A549 (cell line): ENCODE measurements at regions not wholly inside any gene's neighbourhood (a gene's known extent, or its start where the extent isn't known, plus 50 kb on each side); places are given as distances from the start of the nearest gene placed in this dataset.

Experiments
- ATAC-seq, 2 experiments: fragments of 200-7000 bp in 1 of 2; fragments of >200 bp in 1 of 2; cut with Nextera tagmentation in 1 of 2; cut with Tn5 transposase in 1 of 2; 3 replicates each; pipeline versions ENCODE4 v1.8.0 to v1.9.1; 2018 to 2020; ENCODE audit warnings: mild to moderate bottlenecking in 1 of 2, moderate library complexity in 1 of 2
- CTCF ChIA-PET: fragments of 300-600 bp; sonication (Branson Sonifier 250); formaldehyde crosslinking; extraction: SDS; loops from one replicate; lab custom pipeline; 2021; ENCODE audit warnings: antibody characterized with exemption, inconsistent platforms; lab: Yijun Ruan, JAX
- POLR2A ChIA-PET: fragments of 350-600 bp; formaldehyde crosslinking; extraction: SDS; loops from one replicate; lab custom pipeline; 2021; ENCODE audit warnings: antibody characterized with exemption, inconsistent platforms; lab: Yijun Ruan, JAX
- DNase-seq, 2 experiments: peaks; one replicate each; pipeline versions ENCODE4 v3.0.0 to v3.0.0-alpha.2; 2011 to 2016; ENCODE audit warnings: low read depth in 1 of 2, low spot score in 1 of 2
- FAIRE-seq: peaks from 2 replicates; lab custom pipeline; 2011; peaks lifted over from hg19 to GRCh38; lab: Jason Lieb, UNC
- H3K27ac ChIP-seq, 2 experiments: fragments of >200 bp; sonication (Bioruptor Twin); formaldehyde crosslinking; 3 replicates each; pipeline ENCODE4 v1.5.1; 2016 to 2017
- H3K4me1 ChIP-seq: fragments of >200 bp; sonication (Bioruptor Twin); formaldehyde crosslinking; 3 replicates; pipeline ENCODE4 v1.6.1; 2016
- H3K4me2 ChIP-seq: fragments of >200 bp; sonication (Bioruptor Twin); formaldehyde crosslinking; 3 replicates; pipeline ENCODE4 v1.6.1; 2016
- H3K4me3 ChIP-seq: fragments of >200 bp; sonication (Bioruptor Twin); formaldehyde crosslinking; 3 replicates; pipeline ENCODE4 v1.5.1; 2016
- H3K9me3 ChIP-seq: fragments of >200 bp; sonication (Bioruptor Twin); formaldehyde crosslinking; 3 replicates; pipeline ENCODE4 v1.6.1; 2016
- BHLHE40 ChIP-seq: IDR thresholded peaks from 2 replicates; pipeline ENCODE4 v1.6.1; 2012; ENCODE audit warnings: low read depth, low read length, inconsistent platforms
- EHMT2 ChIP-seq: fragments of 200-600 bp; sonication (generic); IDR thresholded peaks from 2 replicates; pipeline ENCODE4 v1.6.1; 2016; ENCODE audit warnings: antibody characterized with exemption, low read depth, mild to moderate bottlenecking, moderate library complexity
- FOSB ChIP-seq: fragments of 250-450 bp; sonication (Bioruptor Pico); IDR thresholded peaks from 2 replicates; pipeline ENCODE4 v1.5.0; 2020; ENCODE audit warnings: mild to moderate bottlenecking, moderate library complexity
- FOSL2 ChIP-seq, 2 experiments: fragments of 450-650 bp in 1 of 2; fragments of >200 bp in 1 of 2; sonication (Bioruptor Twin) in 1 of 2; formaldehyde crosslinking; IDR thresholded peaks; 2 replicates each; pipeline versions ENCODE4 v1.5.0 to v1.6.1; 2016 to 2020; ENCODE audit warnings: mild to moderate bottlenecking in 1 of 2, moderate library complexity in 1 of 2
- HOXA7 ChIP-seq: fragments of 250-450 bp; sonication (Bioruptor Pico); IDR thresholded peaks from 2 replicates; pipeline ENCODE4 v1.5.0; 2020; ENCODE audit warnings: mild to moderate bottlenecking, moderate library complexity
- HOXB5 ChIP-seq: fragments of 250-450 bp; sonication (Bioruptor Pico); IDR thresholded peaks from 2 replicates; pipeline ENCODE4 v1.5.0; 2020; ENCODE audit warnings: mild to moderate bottlenecking, moderate library complexity
- JUNB ChIP-seq: fragments of >200 bp; sonication (Bioruptor Twin); formaldehyde crosslinking; IDR thresholded peaks from 2 replicates; pipeline ENCODE4 v1.6.1; 2016
- KDM1A ChIP-seq: fragments of 200-600 bp; sonication (generic); IDR thresholded peaks from 2 replicates; pipeline ENCODE4 v1.6.1; 2016; ENCODE audit warnings: low read depth, mild to moderate bottlenecking
- KDM5A ChIP-seq: fragments of 200-600 bp; sonication (generic); IDR thresholded peaks from 2 replicates; pipeline ENCODE4 v1.6.1; 2016; ENCODE audit warnings: antibody characterized with exemption, mild to moderate bottlenecking
- MAFK ChIP-seq: fragments of 450-650 bp; IDR thresholded peaks from 2 replicates; pipeline ENCODE4 v1.6.1; 2014; ENCODE audit not compliant: partially characterized antibody
- MAZ ChIP-seq: fragments of 150-350 bp; IDR thresholded peaks from 2 replicates; pipeline ENCODE4 v1.6.1; 2014; ENCODE audit warnings: antibody characterized with exemption, low read depth, low read length, borderline replicate concordance
- MYC ChIP-seq: IDR thresholded peaks from 2 replicates; pipeline ENCODE4 v1.6.1; 2012; ENCODE audit warnings: mild to moderate bottlenecking, inconsistent platforms, low read length, improper control_type of control experiment, borderline replicate concordance
- NFE2L2 ChIP-seq: fragments of 150-350 bp; conservative IDR thresholded peaks from 2 replicates; pipeline ENCODE4 v1.6.1; 2014; ENCODE audit warnings: low read length
- PHF8 ChIP-seq: fragments of 200-600 bp; sonication (generic); IDR thresholded peaks from 2 replicates; pipeline ENCODE4 v1.6.1; 2016; ENCODE audit warnings: low read depth, mild to moderate bottlenecking, antibody characterized with exemption, moderate library complexity, borderline replicate concordance
- POLR2AphosphoS2 ChIP-seq: conservative IDR thresholded peaks from 2 replicates; pipeline ENCODE4 v1.6.1; 2012; ENCODE audit warnings: low read length, improper control_type of control experiment, inconsistent platforms
- RFX5 ChIP-seq: fragments of 450-650 bp; IDR thresholded peaks from 2 replicates; pipeline ENCODE4 v1.7.1; 2014; ENCODE audit warnings: antibody characterized with exemption, mild to moderate bottlenecking, moderate library complexity
- RNF2 ChIP-seq: fragments of 200-600 bp; sonication (generic); IDR thresholded peaks from 2 replicates; pipeline ENCODE4 v1.6.1; 2016; ENCODE audit warnings: low read depth, mild to moderate bottlenecking, antibody characterized with exemption, moderate library complexity, borderline replicate concordance
- SMC3 ChIP-seq: fragments of >200 bp; sonication (Bioruptor Twin); formaldehyde crosslinking; IDR thresholded peaks from 3 replicates; pipeline ENCODE4 v1.6.1; 2018; ENCODE audit warnings: inconsistent platforms
- TFCP2L1 ChIP-seq: fragments of 250-450 bp; sonication (Bioruptor Pico); IDR thresholded peaks from 2 replicates; pipeline ENCODE4 v1.5.0; 2021; ENCODE audit warnings: mild to moderate bottlenecking
- ZNF302 ChIP-seq: fragments of 250-450 bp; sonication (Bioruptor Pico); IDR thresholded peaks from 2 replicates; pipeline ENCODE4 v1.9.0; 2021; ENCODE audit warnings: inconsistent platforms, mild to moderate bottlenecking, moderate library complexity
- ZSCAN20 ChIP-seq: fragments of 250-450 bp; sonication (Bioruptor Pico); IDR thresholded peaks from 2 replicates; pipeline ENCODE4 v1.8.0; 2022; ENCODE audit warnings: mild to moderate bottlenecking, moderate library complexity
- WGBS: methylation state at CpG from one replicate; pipeline ENCODE4 v1.1.6; 2017; ENCODE audit errors: missing lambda C conversion rate; 5-methylcytosine and 5-hydroxymethylcytosine counted together
- TF ChIP-seq, protein P1 (sequence below): IDR thresholded peaks from 2 replicates; pipeline ENCODE4 v1.6.1; 2012; ENCODE audit warnings: low read depth, borderline replicate concordance
- TF ChIP-seq, protein P2 (sequence below): fragments of >200 bp; sonication (Bioruptor Twin); formaldehyde crosslinking; IDR thresholded peaks from 3 replicates; pipeline ENCODE4 v1.5.1; 2016

DNA sequence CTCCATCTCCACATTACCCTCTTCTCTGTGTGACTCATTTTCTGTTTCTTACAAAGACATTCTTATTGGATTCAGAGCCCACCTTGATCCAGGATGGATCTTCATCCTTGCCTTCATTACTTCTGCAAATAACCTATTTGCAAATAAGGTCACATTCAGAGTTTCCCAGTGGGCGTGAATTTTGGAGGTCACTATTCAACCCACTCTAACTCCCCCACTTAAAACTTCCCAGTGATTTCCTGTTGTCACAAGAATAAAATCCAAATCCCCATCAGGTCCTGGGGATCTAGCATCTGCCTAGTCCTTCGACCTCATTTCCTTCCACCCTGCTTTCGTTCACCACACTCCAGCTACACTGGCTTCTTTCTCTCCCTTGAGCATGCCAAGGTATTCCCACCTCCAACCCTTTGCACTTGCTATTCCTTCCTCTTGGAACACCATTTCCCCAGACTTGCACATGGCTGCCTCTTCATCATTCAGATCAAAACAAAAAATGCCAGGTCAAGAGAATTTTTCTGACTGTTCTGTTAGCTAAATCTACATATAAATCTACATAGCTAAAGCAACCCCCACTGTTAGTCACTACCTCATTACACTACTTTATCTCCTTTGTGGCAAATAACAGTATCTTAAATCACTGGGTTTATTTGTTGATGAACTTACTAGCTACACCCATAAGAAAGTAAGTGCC lies 187.2 kb downstream of the TOMM20 start:
- Histone ChIP-seq H3K4me3 (no peak overlapping the region), H3K4me1 (peaks cover 8% of the 10 kb centered on the region), H3K4me2 (no peak overlapping the region), H3K27ac (no peak overlapping the region), H3K9me3 (no peaks in the 10 kb centered on the region)
- no peak for ATAC-seq
- no peak for FAIRE-seq
- no peak for DNase-seq
- POLR2A ChIA-PET = no interaction called here
- TF ChIP-seq, protein P1, sequence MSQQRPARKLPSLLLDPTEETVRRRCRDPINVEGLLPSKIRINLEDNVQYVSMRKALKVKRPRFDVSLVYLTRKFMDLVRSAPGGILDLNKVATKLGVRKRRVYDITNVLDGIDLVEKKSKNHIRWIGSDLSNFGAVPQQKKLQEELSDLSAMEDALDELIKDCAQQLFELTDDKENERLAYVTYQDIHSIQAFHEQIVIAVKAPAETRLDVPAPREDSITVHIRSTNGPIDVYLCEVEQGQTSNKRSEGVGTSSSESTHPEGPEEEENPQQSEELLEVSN = no peak
- TF ChIP-seq KDM5A = no peak
- no peak for TF ChIP-seq TFCP2L1 (CRISPR knock-in tag)
- CTCF ChIA-PET = interaction anchor here (1.6 kb wide), 1 partner anchor 143 kb away, joined by 3 read pairs; no protein-coding TSS in a partner anchor
- 80% methylated on average over 3 of the region's 3 CpGs for WGBS

DNA sequence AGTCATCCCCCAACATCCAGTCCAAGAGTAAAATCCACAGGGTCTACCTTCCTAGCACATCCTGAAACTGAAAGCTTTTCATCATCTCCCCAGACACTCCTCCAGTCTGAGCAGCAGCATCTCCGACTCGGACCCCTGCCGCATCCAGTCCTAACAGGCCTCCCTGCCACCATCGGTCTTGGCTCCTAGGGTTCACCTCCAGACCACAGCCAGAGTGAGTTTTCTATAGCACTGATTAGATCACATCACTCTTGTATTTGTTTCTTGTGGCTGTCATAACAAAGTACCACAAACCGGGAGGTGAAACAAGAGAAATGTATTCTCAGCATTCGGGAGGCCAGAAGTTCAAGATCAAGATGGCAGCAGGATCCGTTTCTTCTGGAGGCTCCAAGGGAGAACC lies 187.8 kb downstream of the TOMM20 start:
- ATAC-seq = no peak
- POLR2A ChIA-PET = no interaction called here
- WGBS = 94% methylated on average over 7 of the region's 7 CpGs
- peaks cover 12% of the 10 kb centered on the region for H3K4me1 ChIP-seq
- no peak for FAIRE-seq
- no peak overlapping the region for H3K4me3 ChIP-seq
- TF ChIP-seq MYC (no peak), MAFK (no peak), SMC3 (no peak), PHF8 (no peak), KDM1A (no peak), MAZ (no peak), RFX5 (no peak), ZNF302 (CRISPR knock-in tag) (no peak), HOXB5 (CRISPR knock-in tag) (no peak), ZSCAN20 (CRISPR knock-in tag) (no peak), KDM5A (no peak), FOSL2 (IDR thresholded peaks at IDR 0.05) (no peak), FOSL2 (CRISPR knock-in tag; IDR thresholded peaks at IDR 0.05) (no peak), NFE2L2 (no peak), HOXA7 (CRISPR knock-in tag) (no peak), POLR2AphosphoS2 (no peak), EHMT2 (no peak)
- CTCF ChIA-PET = interaction anchor here (1.6 kb wide), 1 partner anchor 143 kb away, joined by 3 read pairs; no protein-coding TSS in a partner anchor
- no peak for DNase-seq
- no peak overlapping the region for H3K27ac ChIP-seq
- no peak overlapping the region for H3K4me2 ChIP-seq
- no peaks in the 10 kb centered on the region for H3K9me3 ChIP-seq

DNA sequence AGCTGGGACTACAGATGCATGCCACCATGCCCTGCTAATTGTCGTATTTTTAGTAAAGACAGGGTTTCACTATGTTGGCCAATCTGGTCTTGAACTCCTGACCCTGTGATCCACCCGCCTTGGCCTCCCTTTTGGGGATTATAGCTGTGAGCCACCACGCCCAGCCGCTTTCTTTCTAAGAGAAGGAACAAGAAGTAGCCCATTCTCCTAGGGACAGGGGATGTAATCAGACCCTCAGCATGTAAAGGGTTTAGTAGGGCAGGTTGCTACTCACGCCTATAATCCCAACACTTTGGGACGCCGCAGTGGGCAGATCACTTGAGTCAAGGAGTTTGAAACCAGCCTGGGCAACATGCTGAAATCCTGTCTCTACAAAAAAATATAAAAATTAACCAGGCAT lies 189.7 kb downstream of the TOMM20 start:
- Histone ChIP-seq H3K9me3 (no peaks in the 10 kb centered on the region), H3K4me1 (peaks cover 13% of the 10 kb centered on the region), H3K4me3 (no peak overlapping the region), H3K27ac (0 out of 6 replicates have a peak overlapping the region, but pooled peaks of 1 of the 2 experiments have one; percentile 25), H3K4me2 (no peak overlapping the region)
- TF ChIP-seq FOSB (CRISPR knock-in tag) (no peak), PHF8 (no peak), BHLHE40 (no peak), RNF2 (no peak), JUNB (no peak)
- TF ChIP-seq, protein P2, sequence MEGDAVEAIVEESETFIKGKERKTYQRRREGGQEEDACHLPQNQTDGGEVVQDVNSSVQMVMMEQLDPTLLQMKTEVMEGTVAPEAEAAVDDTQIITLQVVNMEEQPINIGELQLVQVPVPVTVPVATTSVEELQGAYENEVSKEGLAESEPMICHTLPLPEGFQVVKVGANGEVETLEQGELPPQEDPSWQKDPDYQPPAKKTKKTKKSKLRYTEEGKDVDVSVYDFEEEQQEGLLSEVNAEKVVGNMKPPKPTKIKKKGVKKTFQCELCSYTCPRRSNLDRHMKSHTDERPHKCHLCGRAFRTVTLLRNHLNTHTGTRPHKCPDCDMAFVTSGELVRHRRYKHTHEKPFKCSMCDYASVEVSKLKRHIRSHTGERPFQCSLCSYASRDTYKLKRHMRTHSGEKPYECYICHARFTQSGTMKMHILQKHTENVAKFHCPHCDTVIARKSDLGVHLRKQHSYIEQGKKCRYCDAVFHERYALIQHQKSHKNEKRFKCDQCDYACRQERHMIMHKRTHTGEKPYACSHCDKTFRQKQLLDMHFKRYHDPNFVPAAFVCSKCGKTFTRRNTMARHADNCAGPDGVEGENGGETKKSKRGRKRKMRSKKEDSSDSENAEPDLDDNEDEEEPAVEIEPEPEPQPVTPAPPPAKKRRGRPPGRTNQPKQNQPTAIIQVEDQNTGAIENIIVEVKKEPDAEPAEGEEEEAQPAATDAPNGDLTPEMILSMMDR = no peak
- WGBS = 53% methylated on average over 7 of the region's 7 CpGs
- no peak for DNase-seq
- ATAC-seq = no peak
- no peak for FAIRE-seq
- ChIA-PET CTCF (interaction anchor here (0.6 kb wide), 1 partner anchor 340 kb away, joined by 3 read pairs; no protein-coding TSS in a partner anchor), POLR2A (no interaction called here)
